GM21423 (cell line): ENCODE measurements at regions not wholly inside any gene's neighbourhood (a gene's known extent, or its start where the extent isn't known, plus 50 kb on each side); places are given as distances from the start of the nearest gene placed in this dataset.

Experiments
- ATAC-seq: cut with Tn5 transposase; IDR thresholded peaks from one replicate; pipeline ENCODE4 v1.9.1; 2021; ENCODE audit warnings: mild to moderate bottlenecking, moderate library complexity; ENCODE audit not compliant: unreplicated experiment

- ATAC-seq: no peak
Observed at GRCh38 chr12:93011100-93011499, 82.0 kb upstream of the EEA1 start.

- no peak for ATAC-seq
Observed at GRCh38 chr12:93015871-93016751, 87.0 kb upstream of the EEA1 start.

- ATAC-seq: no peak
Observed at GRCh38 chr12:93016752-93017350, 87.8 kb upstream of the EEA1 start.

- no peak for ATAC-seq
Observed at GRCh38 chr12:93018610-93019009, 89.5 kb upstream of the EEA1 start.

- ATAC-seq: no peak
Observed at GRCh38 chr12:93019212-93019927, 90.3 kb upstream of the EEA1 start.

GRCh38 chr12:93019975-93020630 lies 91.0 kb upstream of the EEA1 start:
- no peak for ATAC-seq

GRCh38 chr12:93020631-93021597 lies 91.8 kb upstream of the EEA1 start:
- no peak for ATAC-seq

GRCh38 chr12:93022603-93023340 lies 93.7 kb upstream of the EEA1 start:
- no peak for ATAC-seq

GRCh38 chr12:93025145-93026103 lies 96.3 kb upstream of the EEA1 start:
- ATAC-seq: peak; percentile 75

GRCh38 chr12:93027041-93027440 lies 97.9 kb upstream of the EEA1 start:
- no peak for ATAC-seq

GRCh38 chr12:93029091-93029490 lies 100.0 kb upstream of the EEA1 start:
- no peak for ATAC-seq

GRCh38 chr12:93031028-93031427 lies 101.9 kb upstream of the EEA1 start:
- ATAC-seq: no peak

GRCh38 chr12:93032758-93033157 lies 103.7 kb upstream of the EEA1 start:
- ATAC-seq: no peak

- no peak for ATAC-seq
Observed at GRCh38 chr12:93033948-93034347, 104.9 kb upstream of the EEA1 start.

GRCh38 chr12:93039062-93039461 lies 110.0 kb upstream of the EEA1 start:
- ATAC-seq: no peak

- ATAC-seq: no peak
Observed at GRCh38 chr12:93039930-93040329, 110.8 kb upstream of the EEA1 start.

GRCh38 chr12:93040367-93040766 lies 111.3 kb upstream of the EEA1 start:
- no peak for ATAC-seq

- no peak for ATAC-seq
Observed at GRCh38 chr12:93041416-93041815, 112.3 kb upstream of the EEA1 start.
